ENCODE measurements at regions not wholly inside any gene's neighbourhood (a gene's known extent, or its start where the extent isn't known, plus 50 kb on each side); places are given as distances from the start of the nearest gene placed in this dataset.
A peak's percentile ranks its signal among the peaks of the same experiment; 100 is the strongest.
"Not testable (repeated sequence)": the region's sequence is repeated elsewhere in the genome, so short reads cannot be mapped to it uniquely, and the experiment has no call there.

GRCh38 chr14:105616802-105617192 is 90.4 kb downstream of the TMEM121 start:
- Histone ChIP-seq H3K79me2 (ENCODE audit: control insufficient read depth, insufficient read depth, low read length) (no peaks in the 10 kb centered on the region), H3K9ac (ENCODE audit: low read length) (no peak overlapping the region), H3K4me3 (ENCODE audit: control extremely low read depth in 1 of 5, extremely low read depth in 1 of 5, insufficient read depth in 1 of 5, low read depth in 2 of 5, low read length in 4 of 5) (no peak overlapping the region), H3K9me3 (ENCODE audit: control extremely low read depth in 1 of 3, control insufficient read depth in 2 of 3, insufficient read depth in 1 of 3, low read length in 2 of 3) (no peaks in the 10 kb centered on the region), H3K4me1 (ENCODE audit: control insufficient read depth in 2 of 2, insufficient read depth in 2 of 2, low read length in 2 of 2) (peaks cover 7 to 17% of the 10 kb centered on the region in 2 donors), H2AFZ (ENCODE audit: insufficient read depth, low read depth, low read length, poor library complexity, severe bottlenecking) (no peak overlapping the region), H3K27ac (ENCODE audit: low read length in 2 of 2) (peak overlapping the region in 1 of 2 donors; percentile 19), H3K4me2 (replicated peaks; ENCODE audit: low read depth, low read length, poor library complexity, severe bottlenecking) (no peak overlapping the region), H3K36me3 (replicated peaks in 1 of 2; ENCODE audit: control extremely low read depth in 1 of 2, control insufficient read depth in 1 of 2, extremely low read depth in 1 of 2, insufficient read depth in 2 of 2, low read length in 1 of 2) (no peaks in the 10 kb centered on the region), H3K27me3 (replicated peaks in 1 of 4; ENCODE audit: control extremely low read depth in 1 of 4, control insufficient read depth in 3 of 4, insufficient read depth in 4 of 4, low read length in 3 of 4) (no peaks in the 10 kb centered on the region), H4K20me1 (ENCODE audit: control insufficient read depth, insufficient read depth, low read length, poor library complexity, severe bottlenecking) (no peaks in the 10 kb centered on the region)
- Mint-ChIP-seq H3K27ac (peak overlapping the region; percentile 60), H3K9me3 (ENCODE audit: insufficient read depth) (no peaks in the 10 kb centered on the region), H3K27me3 (no peaks in the 10 kb centered on the region), H3K4me1 (peaks cover 28% of the 10 kb centered on the region), H3K4me3 (no peak overlapping the region)
- no peak for DNase-seq
- TF ChIP-seq CTCF (IDR thresholded peaks at IDR 0.05) (no peak), EZH2 (IDR thresholded peaks at IDR 0.05; ENCODE audit: borderline replicate concordance, insufficient read depth, low read depth, low read length, poor library complexity, severe bottlenecking) (no peak)
- 82% methylated on average over 8 of the region's 8 CpGs for WGBS (ENCODE audit: insufficient coverage)
- intact Hi-C loops (cut with micrococcal nuclease) = loop anchor here (2.0 kb wide), 1 partner anchor 16 kb away; no protein-coding TSS in a partner anchor
- CTCF ChIA-PET = no interaction called here
- POLR2A ChIA-PET = interaction anchor here (1.0 kb wide), 1 partner anchor 144 kb away, joined by 4 read pairs; no protein-coding TSS in a partner anchor
- no peak for ATAC-seq (ENCODE audit: low read depth)

DNA sequence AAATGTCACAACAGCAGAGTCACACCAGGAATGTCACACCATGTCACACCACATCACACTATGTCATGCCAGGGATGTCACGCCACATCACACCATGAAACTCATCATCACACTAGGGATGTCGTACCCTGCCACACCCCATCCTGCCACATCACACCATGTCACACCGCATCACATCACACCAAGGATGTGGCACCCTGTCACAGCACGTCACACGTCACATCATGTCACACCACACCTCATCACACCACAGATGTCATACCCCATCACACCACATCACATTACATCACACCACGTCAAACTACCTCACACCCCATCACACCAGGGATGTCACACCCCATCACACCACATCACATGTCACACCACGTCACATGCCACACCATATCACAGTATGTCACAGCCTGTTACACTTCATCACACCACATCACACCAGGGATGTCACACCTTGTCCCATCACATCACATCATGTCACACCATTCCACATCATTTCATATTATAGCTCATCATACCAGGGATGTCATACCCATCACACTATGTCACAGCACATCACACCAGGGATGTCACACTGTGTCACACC is 90.9 kb downstream of the TMEM121 start:
- Mint-ChIP-seq H3K27ac (peak overlapping the region; percentile 60), H3K27me3 (no peaks in the 10 kb centered on the region), H3K9me3 (ENCODE audit: insufficient read depth) (no peaks in the 10 kb centered on the region), H3K4me3 (no peak overlapping the region), H3K4me1 (peaks cover 28% of the 10 kb centered on the region)
- H3K4me1 ChIP-seq (ENCODE audit: control insufficient read depth in 2 of 2, insufficient read depth in 2 of 2, low read length in 2 of 2) = peaks cover 7 to 17% of the 10 kb centered on the region in 2 donors
- no peak overlapping the region for H3K27ac ChIP-seq (ENCODE audit: low read length in 2 of 2)
- CTCF ChIA-PET = no interaction called here
- no peaks in the 10 kb centered on the region for H3K36me3 ChIP-seq (replicated peaks in 1 of 2; ENCODE audit: control extremely low read depth in 1 of 2, control insufficient read depth in 1 of 2, extremely low read depth in 1 of 2, insufficient read depth in 2 of 2, low read length in 1 of 2)
- DNase-seq (peak; percentile 68), ATAC-seq (ENCODE audit: low read depth) (no peak)
- TF ChIP-seq EZH2 (IDR thresholded peaks at IDR 0.05; ENCODE audit: borderline replicate concordance, insufficient read depth, low read depth, low read length, poor library complexity, severe bottlenecking) = no peak
- no peak for TF ChIP-seq CTCF (IDR thresholded peaks at IDR 0.05)
- no peak overlapping the region for H3K4me2 ChIP-seq (replicated peaks; ENCODE audit: low read depth, low read length, poor library complexity, severe bottlenecking)
- POLR2A ChIA-PET = no interaction called here
- H3K27me3 ChIP-seq (replicated peaks in 1 of 4; ENCODE audit: control extremely low read depth in 1 of 4, control insufficient read depth in 3 of 4, insufficient read depth in 4 of 4, low read length in 3 of 4) = no peaks in the 10 kb centered on the region
- 88% methylated on average over 7 of the region's 7 CpGs for WGBS (ENCODE audit: insufficient coverage)
- no peak overlapping the region for H3K4me3 ChIP-seq (ENCODE audit: control extremely low read depth in 1 of 5, extremely low read depth in 1 of 5, insufficient read depth in 1 of 5, low read depth in 2 of 5, low read length in 4 of 5)
- no peaks in the 10 kb centered on the region for H3K9me3 ChIP-seq (ENCODE audit: control extremely low read depth in 1 of 3, control insufficient read depth in 2 of 3, insufficient read depth in 1 of 3, low read length in 2 of 3)
- no peak overlapping the region for H3K9ac ChIP-seq (ENCODE audit: low read length)
- intact Hi-C loops (cut with micrococcal nuclease) = loop anchor here (2.0 kb wide), 1 partner anchor 16 kb away; no protein-coding TSS in a partner anchor
- H2AFZ ChIP-seq (ENCODE audit: insufficient read depth, low read depth, low read length, poor library complexity, severe bottlenecking) = no peak overlapping the region
- H4K20me1 ChIP-seq (ENCODE audit: control insufficient read depth, insufficient read depth, low read length, poor library complexity, severe bottlenecking) = no peaks in the 10 kb centered on the region
- no peaks in the 10 kb centered on the region for H3K79me2 ChIP-seq (ENCODE audit: control insufficient read depth, insufficient read depth, low read length)

- POLR2A ChIA-PET; H3K27ac ChIP-seq (ENCODE audit: low read length in 2 of 2); H2AFZ ChIP-seq (ENCODE audit: insufficient read depth, low read depth, low read length, poor library complexity, severe bottlenecking); H3K9me3 Mint-ChIP-seq (ENCODE audit: insufficient read depth); CTCF ChIA-PET; H3K27me3 Mint-ChIP-seq; H3K9ac ChIP-seq (ENCODE audit: low read length); H3K9me3 ChIP-seq (ENCODE audit: control extremely low read depth in 1 of 3, control insufficient read depth in 2 of 3, insufficient read depth in 1 of 3, low read length in 2 of 3); H3K27me3 ChIP-seq (replicated peaks in 1 of 4; ENCODE audit: control extremely low read depth in 1 of 4, control insufficient read depth in 3 of 4, insufficient read depth in 4 of 4, low read length in 3 of 4); H3K4me3 ChIP-seq (ENCODE audit: control extremely low read depth in 1 of 5, extremely low read depth in 1 of 5, insufficient read depth in 1 of 5, low read depth in 2 of 5, low read length in 4 of 5); H3K79me2 ChIP-seq (ENCODE audit: control insufficient read depth, insufficient read depth, low read length); H3K4me2 ChIP-seq (replicated peaks; ENCODE audit: low read depth, low read length, poor library complexity, severe bottlenecking); H3K36me3 ChIP-seq (replicated peaks in 1 of 2; ENCODE audit: control extremely low read depth in 1 of 2, control insufficient read depth in 1 of 2, extremely low read depth in 1 of 2, insufficient read depth in 2 of 2, low read length in 1 of 2); H3K4me3 Mint-ChIP-seq; DNase-seq; H4K20me1 ChIP-seq (ENCODE audit: control insufficient read depth, insufficient read depth, low read length, poor library complexity, severe bottlenecking): not testable (repeated sequence)
- peaks cover 6 to 12% of the 10 kb centered on the region in 2 donors for H3K4me1 ChIP-seq (ENCODE audit: control insufficient read depth in 2 of 2, insufficient read depth in 2 of 2, low read length in 2 of 2)
- intact Hi-C loops (cut with micrococcal nuclease) = loop anchor here (2.0 kb wide), 1 partner anchor 15 kb away; no protein-coding TSS in a partner anchor
- H3K4me1 Mint-ChIP-seq = peaks cover 23% of the 10 kb centered on the region
- H3K27ac Mint-ChIP-seq = peak overlapping the region; percentile 60
- peak; percentile 36 for ATAC-seq (ENCODE audit: low read depth)
- WGBS (ENCODE audit: insufficient coverage) = 100% methylated on average over 1 of the region's 8 CpGs
Measured at GRCh38 chr14:105617805-105618204, 91.4 kb downstream of the TMEM121 start.
